Right forelimb (tissue), 1 donor: ENCODE measurements at regions not wholly inside any gene's neighbourhood (a gene's known extent, or its start where the extent isn't known, plus 50 kb on each side); places are given as distances from the start of the nearest gene placed in this dataset.
"Not testable (repeated sequence)": the region's sequence is repeated elsewhere in the genome, so short reads cannot be mapped to it uniquely, and the experiment has no call there.

Experiments
- DNase-seq: peaks from one replicate; pipeline ENCODE4 v3.0.0-alpha.2; 2018

GRCh38 chr4:125620066-125620860 lies 305.5 kb downstream of the FAT4 start:
- no peak for DNase-seq

- no peak for DNase-seq
Measured at GRCh38 chr4:125624951-125625350, 310.2 kb downstream of the FAT4 start.

GRCh38 chr4:125626946-125627345 lies 312.2 kb downstream of the FAT4 start:
- no peak for DNase-seq

GRCh38 chr4:125639182-125639621 lies 324.4 kb downstream of the FAT4 start:
- DNase-seq: peak; percentile 52

GRCh38 chr4:125641611-125642010 lies 326.9 kb downstream of the FAT4 start:
- DNase-seq: no peak

- no peak for DNase-seq
Measured at GRCh38 chr4:125642645-125643044, 327.9 kb downstream of the FAT4 start.

GRCh38 chr4:125649452-125649851 lies 334.7 kb downstream of the FAT4 start:
- DNase-seq: no peak

- no peak for DNase-seq
Measured at GRCh38 chr4:125650557-125650956, 335.8 kb downstream of the FAT4 start.

GRCh38 chr4:125651707-125652357 lies 337.1 kb downstream of the FAT4 start:
- not testable (repeated sequence) for DNase-seq

GRCh38 chr4:125658773-125659172 lies 344.0 kb downstream of the FAT4 start:
- DNase-seq: no peak

- no peak for DNase-seq
Measured at GRCh38 chr4:125663896-125664767, 349.4 kb downstream of the FAT4 start.

GRCh38 chr4:125666635-125667034 lies 351.9 kb downstream of the FAT4 start:
- no peak for DNase-seq

- DNase-seq: no peak
Measured at GRCh38 chr4:125676156-125676555, 361.4 kb downstream of the FAT4 start.

- DNase-seq: no peak
Measured at GRCh38 chr4:125676583-125676982, 361.8 kb downstream of the FAT4 start.

- DNase-seq: no peak
Measured at GRCh38 chr4:125677665-125678307, 363.0 kb downstream of the FAT4 start.

GRCh38 chr4:125679989-125680388 lies 365.2 kb downstream of the FAT4 start:
- DNase-seq: no peak

- DNase-seq: no peak
Measured at GRCh38 chr4:125681240-125681639, 366.5 kb downstream of the FAT4 start.

- DNase-seq: no peak
Measured at GRCh38 chr4:125682730-125683129, 368.0 kb downstream of the FAT4 start.

GRCh38 chr4:125688841-125689240 lies 374.1 kb downstream of the FAT4 start:
- DNase-seq: no peak

GRCh38 chr4:125689805-125690204 lies 375.1 kb downstream of the FAT4 start:
- no peak for DNase-seq

- no peak for DNase-seq
Measured at GRCh38 chr4:125693228-125693627, 378.5 kb downstream of the FAT4 start.

- DNase-seq: no peak
Measured at GRCh38 chr4:125702406-125702805, 387.7 kb downstream of the FAT4 start.

- DNase-seq: no peak
Measured at GRCh38 chr4:125703443-125703842, 388.7 kb downstream of the FAT4 start.
